ENCODE measurements at regions not wholly inside any gene's neighbourhood (a gene's known extent, or its start where the extent isn't known, plus 50 kb on each side); places are given as distances from the start of the nearest gene placed in this dataset.

GRCh38 chr2:67258831-67259230 is 138.3 kb upstream of the ETAA1 start:
- no peak overlapping the region for H3K4me3 ChIP-seq (ENCODE audit: low read length)
- H3K27me3 ChIP-seq (ENCODE audit: control insufficient read depth, insufficient read depth, low read length, poor library complexity, severe bottlenecking): no peaks in the 10 kb centered on the region
- 93 to 100% methylated on average over 1 of the region's 1 CpG for WGBS, 2 experiments (ENCODE audit: insufficient coverage in 1 of 2, insufficient read length in 1 of 2)
- H3K9me3 Mint-ChIP-seq: no peaks in the 10 kb centered on the region
- H3K36me3 Mint-ChIP-seq (ENCODE audit: low read depth): peaks cover 3% of the 10 kb centered on the region
- no peak overlapping the region for H3K27ac ChIP-seq (ENCODE audit: low read depth, low read length)
- no peaks in the 10 kb centered on the region for H3K9me3 ChIP-seq (ENCODE audit: control insufficient read depth, low read length)
- no peak overlapping the region for H3K27ac Mint-ChIP-seq
- no peak overlapping the region for H3K9ac ChIP-seq (ENCODE audit: extremely low read depth, low read length, poor library complexity, severe bottlenecking)
- H3K4me1 Mint-ChIP-seq: peaks cover 3% of the 10 kb centered on the region
- no peaks in the 10 kb centered on the region for H3K36me3 ChIP-seq (ENCODE audit: control insufficient read depth, insufficient read depth, low read length)
- no peak for DNase-seq
- TF ChIP-seq CTCF (conservative IDR thresholded peaks at IDR 0.05): no peak
- no peak overlapping the region for H3K4me3 Mint-ChIP-seq
- no peaks in the 10 kb centered on the region for H3K27me3 Mint-ChIP-seq (ENCODE audit: insufficient read depth)
- H3K4me1 ChIP-seq (ENCODE audit: control insufficient read depth, insufficient read depth, low read length): no peaks in the 10 kb centered on the region

GRCh38 chr2:67259556-67260342 is 137.4 kb upstream of the ETAA1 start:
- no peaks in the 10 kb centered on the region for H3K4me1 ChIP-seq (ENCODE audit: control insufficient read depth, insufficient read depth, low read length)
- H3K27me3 Mint-ChIP-seq (ENCODE audit: insufficient read depth): no peaks in the 10 kb centered on the region
- H3K27ac Mint-ChIP-seq: no peak overlapping the region
- H3K9me3 ChIP-seq (ENCODE audit: control insufficient read depth, low read length): no peaks in the 10 kb centered on the region
- H3K4me3 Mint-ChIP-seq: no peak overlapping the region
- H3K4me1 Mint-ChIP-seq: peaks cover 3% of the 10 kb centered on the region
- no peaks in the 10 kb centered on the region for H3K36me3 ChIP-seq (ENCODE audit: control insufficient read depth, insufficient read depth, low read length)
- H3K27me3 ChIP-seq (ENCODE audit: control insufficient read depth, insufficient read depth, low read length, poor library complexity, severe bottlenecking): no peaks in the 10 kb centered on the region
- 91 to 100% methylated on average over 5 of the region's 5 CpGs for WGBS, 2 experiments (ENCODE audit: insufficient coverage in 1 of 2, insufficient read length in 1 of 2)
- no peak for DNase-seq
- no peak for TF ChIP-seq CTCF (conservative IDR thresholded peaks at IDR 0.05)
- H3K27ac ChIP-seq (ENCODE audit: low read depth, low read length): no peak overlapping the region
- no peak overlapping the region for H3K4me3 ChIP-seq (ENCODE audit: low read length)
- H3K9ac ChIP-seq (ENCODE audit: extremely low read depth, low read length, poor library complexity, severe bottlenecking): no peak overlapping the region
- peaks cover 3% of the 10 kb centered on the region for H3K36me3 Mint-ChIP-seq (ENCODE audit: low read depth)
- no peaks in the 10 kb centered on the region for H3K9me3 Mint-ChIP-seq

GRCh38 chr2:67260343-67261277 is 136.5 kb upstream of the ETAA1 start:
- H3K27ac Mint-ChIP-seq: no peak overlapping the region

More at GRCh38 chr2:67260343-67261277, 136.5 kb upstream of the ETAA1 start:
- Mint-ChIP-seq H3K27me3 (ENCODE audit: insufficient read depth) (no peaks in the 10 kb centered on the region), H3K36me3 (ENCODE audit: low read depth) (peaks cover 3% of the 10 kb centered on the region), H3K4me1 (peaks cover 3% of the 10 kb centered on the region), H3K9me3 (no peaks in the 10 kb centered on the region), H3K4me3 (no peak overlapping the region)
- Histone ChIP-seq H3K36me3 (ENCODE audit: control insufficient read depth, insufficient read depth, low read length) (no peaks in the 10 kb centered on the region), H3K9me3 (ENCODE audit: control insufficient read depth, low read length) (no peaks in the 10 kb centered on the region), H3K9ac (ENCODE audit: extremely low read depth, low read length, poor library complexity, severe bottlenecking) (no peak overlapping the region), H3K4me1 (ENCODE audit: control insufficient read depth, insufficient read depth, low read length) (no peaks in the 10 kb centered on the region), H3K27me3 (ENCODE audit: control insufficient read depth, insufficient read depth, low read length, poor library complexity, severe bottlenecking) (no peaks in the 10 kb centered on the region), H3K4me3 (ENCODE audit: low read length) (no peak overlapping the region), H3K27ac (ENCODE audit: low read depth, low read length) (no peak overlapping the region)
- no peak for DNase-seq
- WGBS, 2 experiments (ENCODE audit: insufficient coverage in 1 of 2, insufficient read length in 1 of 2): 89 to 91% methylated on average over 7 to 15 of the region's 16 CpGs
- TF ChIP-seq CTCF (conservative IDR thresholded peaks at IDR 0.05): no peak
